ENCODE measurements at regions not wholly inside any gene's neighbourhood (a gene's known extent, or its start where the extent isn't known, plus 50 kb on each side); places are given as distances from the start of the nearest gene placed in this dataset.

DNA sequence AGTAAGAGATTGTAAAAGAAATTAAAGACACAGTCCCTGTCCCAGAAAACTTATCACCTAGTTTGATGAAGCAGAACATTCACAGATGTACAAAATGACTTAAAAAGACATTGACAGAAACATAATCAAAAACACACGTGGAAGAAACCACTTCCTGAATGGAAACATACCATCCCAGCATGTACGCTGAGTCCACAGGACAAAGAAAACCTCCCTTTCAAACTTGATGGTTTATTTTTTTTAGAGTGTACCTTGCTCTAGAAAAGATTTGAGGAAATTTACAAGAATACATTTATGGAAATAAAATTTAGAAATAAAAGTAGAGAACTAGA, 140.9 kb downstream of the PMP22 start:
- no peaks in the 10 kb centered on the region for H3K9me3 Mint-ChIP-seq
- H3K27ac Mint-ChIP-seq = no peak overlapping the region
- ATAC-seq (replicated peaks) = no peak
- no peaks in the 10 kb centered on the region for H3K36me3 Mint-ChIP-seq (ENCODE audit: low read depth)
- H3K4me3 Mint-ChIP-seq = no peak overlapping the region
- H3K4me1 Mint-ChIP-seq = no peaks in the 10 kb centered on the region
- H3K27me3 Mint-ChIP-seq = peaks cover 30% of the 10 kb centered on the region

DNA sequence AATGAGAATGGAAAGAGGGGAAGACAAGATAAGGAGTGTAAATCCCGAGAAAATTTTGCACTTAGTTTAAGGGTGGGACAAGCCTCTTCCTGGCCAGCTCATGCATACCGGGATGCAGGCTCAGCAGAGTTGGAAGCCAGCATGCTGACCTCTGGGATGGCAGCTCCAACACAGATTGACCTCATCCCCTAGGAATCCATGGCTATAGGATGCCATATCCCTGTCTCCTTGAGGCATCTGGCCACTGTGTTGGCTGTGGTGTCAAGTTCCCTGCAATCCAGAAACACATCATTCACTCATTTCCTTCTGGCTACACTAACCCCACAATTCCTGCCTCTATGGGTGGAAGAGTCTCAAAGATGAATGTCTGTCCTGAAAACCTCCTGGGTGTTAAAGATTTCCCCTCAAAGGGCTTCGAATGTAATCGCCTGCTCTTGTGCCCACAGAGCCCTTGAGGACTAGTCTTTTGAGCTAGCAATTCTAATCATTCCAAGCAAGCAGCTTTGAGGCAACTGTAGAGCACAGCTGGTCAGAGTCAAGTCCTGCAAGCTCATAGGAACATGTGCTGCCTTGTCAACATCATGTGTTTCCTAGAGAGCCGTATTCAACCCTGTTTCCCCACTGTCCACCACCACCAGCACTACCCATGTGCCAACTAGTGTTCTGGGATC, 141.4 kb downstream of the PMP22 start:
- ATAC-seq (replicated peaks) = no peak
- H3K4me1 Mint-ChIP-seq = no peaks in the 10 kb centered on the region
- no peak overlapping the region for H3K4me3 Mint-ChIP-seq
- H3K36me3 Mint-ChIP-seq (ENCODE audit: low read depth) = no peaks in the 10 kb centered on the region
- H3K9me3 Mint-ChIP-seq = no peaks in the 10 kb centered on the region
- no peak overlapping the region for H3K27ac Mint-ChIP-seq
- H3K27me3 Mint-ChIP-seq = peaks cover 33% of the 10 kb centered on the region

DNA sequence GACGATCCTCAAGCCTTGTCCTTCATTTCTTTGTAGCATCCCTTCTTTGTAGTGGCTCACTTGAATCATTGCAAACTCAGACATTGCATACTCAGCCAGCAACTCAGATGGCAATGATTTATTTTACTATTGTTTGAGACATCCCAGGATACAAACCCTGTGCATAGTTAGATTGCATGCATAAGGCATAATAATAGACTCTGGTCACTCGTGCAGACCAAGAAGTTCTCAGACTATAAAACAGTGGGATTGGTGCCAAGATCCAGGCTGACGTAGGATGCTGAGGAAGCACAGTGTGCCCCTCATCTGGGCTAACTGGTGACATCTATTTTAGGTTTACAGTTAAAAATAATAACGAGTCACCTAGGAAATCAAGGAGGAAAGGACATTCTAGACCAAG, 142.3 kb downstream of the PMP22 start:
- H3K4me1 Mint-ChIP-seq = no peaks in the 10 kb centered on the region
- H3K4me3 Mint-ChIP-seq = no peak overlapping the region
- no peaks in the 10 kb centered on the region for H3K9me3 Mint-ChIP-seq
- no peak overlapping the region for H3K27ac Mint-ChIP-seq
- peaks cover 38% of the 10 kb centered on the region for H3K27me3 Mint-ChIP-seq
- H3K36me3 Mint-ChIP-seq (ENCODE audit: low read depth) = no peaks in the 10 kb centered on the region
- ATAC-seq (replicated peaks) = no peak

DNA sequence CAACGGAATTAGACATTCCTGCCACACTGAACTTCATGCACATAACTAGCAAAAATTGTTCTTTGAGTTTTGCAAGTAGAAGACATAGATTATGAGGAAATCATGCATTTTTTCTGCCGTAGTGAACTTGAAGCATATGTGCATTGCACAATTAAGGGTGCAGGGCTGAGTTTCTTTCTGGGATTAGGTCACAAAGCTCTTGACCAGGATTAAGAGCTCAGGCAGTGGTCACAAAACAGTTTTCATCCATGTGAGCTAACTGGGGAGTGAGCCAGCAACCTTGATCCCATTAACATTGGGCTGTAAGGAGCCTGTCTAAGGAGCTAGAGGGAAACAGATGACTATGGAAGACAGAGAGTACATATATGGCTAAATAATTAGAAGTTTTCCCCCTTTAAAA, 143.7 kb downstream of the PMP22 start:
- Mint-ChIP-seq H3K36me3 (ENCODE audit: low read depth) (no peaks in the 10 kb centered on the region), H3K27me3 (peaks cover 37% of the 10 kb centered on the region), H3K4me1 (no peaks in the 10 kb centered on the region), H3K27ac (no peak overlapping the region), H3K9me3 (no peaks in the 10 kb centered on the region), H3K4me3 (no peak overlapping the region)
- no peak for ATAC-seq (replicated peaks)

DNA sequence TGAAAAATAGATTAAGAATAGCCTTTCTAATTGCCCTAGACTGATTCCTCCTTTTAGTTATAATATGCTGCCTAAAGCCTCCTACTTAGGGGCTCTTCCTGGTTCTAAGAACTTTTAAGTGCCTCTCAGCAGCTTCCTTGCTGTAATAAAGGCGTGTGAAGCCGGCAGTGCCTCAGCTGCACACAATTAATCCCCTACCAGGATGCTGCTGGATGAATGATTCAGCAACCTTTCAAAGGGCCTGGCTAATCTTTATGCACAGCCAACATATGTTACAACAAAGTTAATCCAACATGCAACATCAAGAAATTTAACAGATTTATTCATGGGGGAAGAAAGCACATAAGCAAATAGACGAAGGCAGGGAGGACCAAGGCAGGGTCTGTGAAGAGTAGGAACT, 145.2 kb downstream of the PMP22 start:
- no peak overlapping the region for H3K4me3 Mint-ChIP-seq
- peaks cover 5% of the 10 kb centered on the region for H3K9me3 Mint-ChIP-seq
- H3K27me3 Mint-ChIP-seq = peaks cover 30% of the 10 kb centered on the region
- H3K36me3 Mint-ChIP-seq (ENCODE audit: low read depth) = no peaks in the 10 kb centered on the region
- H3K4me1 Mint-ChIP-seq = no peaks in the 10 kb centered on the region
- H3K27ac Mint-ChIP-seq = no peak overlapping the region
- ATAC-seq (replicated peaks) = no peak

DNA sequence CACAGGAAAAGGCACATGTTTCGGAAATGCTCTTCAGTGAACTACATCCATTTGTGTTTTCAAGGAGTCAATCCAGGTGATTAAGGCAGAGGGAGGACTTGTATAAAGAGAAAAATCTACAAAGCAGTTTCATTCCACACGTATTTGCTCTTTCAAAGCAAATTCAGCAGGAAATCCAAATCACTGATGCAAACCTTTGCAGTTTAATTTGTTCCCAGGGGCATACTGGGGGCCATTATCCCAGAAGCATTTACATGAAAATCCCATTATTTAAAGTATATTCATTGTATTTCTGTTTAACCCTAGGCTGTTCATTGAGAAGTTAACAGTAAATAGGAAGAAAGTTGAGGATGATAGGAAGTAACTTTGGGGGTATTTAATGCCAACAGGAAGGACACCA, 147.9 kb downstream of the PMP22 start:
- H3K27me3 Mint-ChIP-seq = peaks cover 17% of the 10 kb centered on the region
- no peaks in the 10 kb centered on the region for H3K4me1 Mint-ChIP-seq
- no peaks in the 10 kb centered on the region for H3K36me3 Mint-ChIP-seq (ENCODE audit: low read depth)
- no peak overlapping the region for H3K4me3 Mint-ChIP-seq
- H3K9me3 Mint-ChIP-seq = peaks cover 5% of the 10 kb centered on the region
- no peak for ATAC-seq (replicated peaks)
- H3K27ac Mint-ChIP-seq = no peak overlapping the region

DNA sequence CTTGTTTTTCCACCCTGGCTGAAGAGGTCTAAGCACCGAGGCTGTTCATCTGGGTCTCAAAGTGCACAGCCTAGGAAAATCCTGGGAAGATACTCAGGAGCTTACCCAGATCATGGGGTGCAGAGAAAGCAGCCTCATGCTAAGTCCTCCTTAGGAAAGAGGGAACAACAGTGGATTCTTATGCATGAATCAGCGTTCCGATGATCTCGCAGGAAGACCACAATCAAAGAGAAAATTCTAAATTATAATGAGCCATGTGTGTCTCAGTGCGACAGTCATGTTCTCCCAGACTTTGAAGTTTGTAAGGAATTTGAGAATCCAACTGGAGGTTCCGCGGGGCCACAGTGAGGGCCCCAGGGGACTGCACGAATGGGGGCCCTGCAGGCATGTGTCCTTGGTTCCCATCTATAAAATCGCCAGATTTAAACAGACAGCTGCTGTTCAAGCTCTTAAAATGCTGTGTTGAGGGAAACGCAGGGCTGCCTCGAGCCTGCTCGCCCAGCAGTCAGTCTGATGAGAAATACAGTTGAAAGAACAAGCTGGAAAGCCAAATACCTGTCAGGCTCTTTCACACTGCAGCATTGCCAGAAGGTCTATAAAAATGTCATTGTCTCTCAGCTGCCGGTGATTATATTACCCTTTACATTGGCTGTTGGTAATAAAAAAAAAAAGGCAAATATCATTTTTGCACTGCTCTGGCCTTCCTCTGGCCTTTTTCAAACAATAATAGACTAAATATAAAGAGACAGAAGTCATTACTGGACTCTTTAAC, 152.1 kb downstream of the PMP22 start:
- no peaks in the 10 kb centered on the region for H3K4me1 Mint-ChIP-seq
- H3K27me3 Mint-ChIP-seq = peaks cover under 1% of the 10 kb centered on the region
- no peak overlapping the region for H3K4me3 Mint-ChIP-seq
- no peak overlapping the region for H3K27ac Mint-ChIP-seq
- H3K36me3 Mint-ChIP-seq (ENCODE audit: low read depth) = no peaks in the 10 kb centered on the region
- ATAC-seq (replicated peaks) = no peak
- H3K9me3 Mint-ChIP-seq = peaks cover 5% of the 10 kb centered on the region

DNA sequence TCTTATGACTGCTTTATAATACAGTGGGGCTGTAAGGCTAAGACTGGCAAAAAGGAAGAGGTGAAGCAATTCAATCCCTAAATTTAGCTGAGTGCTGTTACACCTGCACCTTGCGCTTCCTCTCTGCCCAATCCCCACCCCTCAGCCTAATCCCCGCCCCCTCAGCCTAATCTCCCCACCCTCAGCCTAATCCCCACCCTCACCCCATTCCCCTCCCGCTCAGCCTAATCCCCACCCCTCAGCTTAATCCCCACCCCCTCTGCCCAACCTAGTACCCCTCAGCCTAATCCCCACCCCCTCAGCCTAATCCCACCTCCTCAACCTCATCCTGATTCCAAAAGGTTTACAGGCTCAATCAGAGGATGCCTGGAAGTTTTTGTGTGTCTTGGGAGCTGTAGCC, 155.5 kb downstream of the PMP22 start:
- no peak overlapping the region for H3K27ac Mint-ChIP-seq
- H3K4me3 Mint-ChIP-seq = no peak overlapping the region
- no peaks in the 10 kb centered on the region for H3K4me1 Mint-ChIP-seq
- no peak for ATAC-seq (replicated peaks)
- H3K27me3 Mint-ChIP-seq = peaks cover 3% of the 10 kb centered on the region
- no peaks in the 10 kb centered on the region for H3K9me3 Mint-ChIP-seq
- H3K36me3 Mint-ChIP-seq (ENCODE audit: low read depth) = no peaks in the 10 kb centered on the region

DNA sequence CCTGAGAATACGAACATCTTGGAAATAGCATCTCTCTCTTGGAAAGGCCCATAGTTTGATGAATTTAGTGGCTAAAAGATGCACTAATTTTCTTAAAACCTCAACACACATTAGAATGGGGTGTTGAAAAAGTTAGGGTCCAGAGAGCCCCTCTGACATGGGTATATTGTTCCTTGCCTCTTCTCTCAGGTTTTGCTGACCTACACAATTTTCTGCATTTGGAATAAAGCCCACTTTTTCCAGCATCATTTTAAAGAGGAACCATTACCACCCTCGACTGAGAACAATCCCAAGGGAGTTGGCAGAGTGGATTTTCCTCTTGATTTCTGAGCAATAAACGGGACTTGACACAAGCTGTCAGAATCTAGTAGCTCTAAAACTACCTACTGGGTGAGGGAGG, 156.1 kb downstream of the PMP22 start:
- no peak overlapping the region for H3K4me3 Mint-ChIP-seq
- H3K4me1 Mint-ChIP-seq = no peaks in the 10 kb centered on the region
- no peaks in the 10 kb centered on the region for H3K9me3 Mint-ChIP-seq
- no peaks in the 10 kb centered on the region for H3K36me3 Mint-ChIP-seq (ENCODE audit: low read depth)
- peaks cover 3% of the 10 kb centered on the region for H3K27me3 Mint-ChIP-seq
- no peak overlapping the region for H3K27ac Mint-ChIP-seq
- ATAC-seq (replicated peaks) = no peak

DNA sequence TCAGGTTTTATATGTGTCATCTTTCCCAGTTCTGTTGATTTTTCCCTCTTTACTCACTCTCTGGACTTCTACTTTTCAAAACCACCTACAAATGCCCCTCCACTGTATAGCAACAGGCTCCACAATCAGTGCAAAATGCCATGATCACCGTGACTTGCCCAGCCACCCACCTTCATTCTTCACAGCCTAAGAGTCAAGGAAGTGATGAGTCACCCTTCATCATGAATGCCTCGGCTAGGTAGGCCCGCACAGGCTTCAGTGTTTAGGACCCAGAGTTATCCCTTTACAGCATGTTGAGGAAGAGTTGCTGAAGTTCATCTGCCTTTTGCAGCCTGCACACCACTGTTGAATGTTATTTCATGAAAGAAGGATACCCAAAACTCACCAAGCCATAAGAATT, 158.6 kb downstream of the PMP22 start:
- Mint-ChIP-seq H3K36me3 (ENCODE audit: low read depth) (no peaks in the 10 kb centered on the region), H3K9me3 (no peaks in the 10 kb centered on the region), H3K27ac (no peak overlapping the region), H3K4me1 (no peaks in the 10 kb centered on the region), H3K27me3 (peaks cover 3% of the 10 kb centered on the region), H3K4me3 (no peak overlapping the region)
- ATAC-seq (replicated peaks) = no peak

DNA sequence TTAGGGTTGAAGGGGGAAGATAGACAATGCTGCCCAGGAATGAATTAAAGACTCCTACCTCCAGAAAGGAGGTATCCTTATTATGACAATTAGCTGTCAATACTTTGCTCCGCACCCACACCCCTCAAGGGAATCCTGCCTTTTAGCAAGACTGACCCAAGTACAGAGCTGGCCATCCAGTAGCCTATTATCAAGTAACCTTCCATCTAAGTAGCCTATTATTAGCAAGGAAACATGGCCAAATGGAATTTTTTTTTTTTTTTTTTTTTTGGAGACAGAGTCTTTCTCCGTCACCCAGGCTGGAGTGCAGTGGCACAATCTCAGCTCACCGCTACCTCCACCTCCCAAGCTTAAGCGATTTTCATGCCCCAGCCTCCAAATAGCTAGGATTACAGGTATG, 161.3 kb downstream of the PMP22 start:
- H3K4me3 Mint-ChIP-seq = no peak overlapping the region
- ATAC-seq (replicated peaks) = no peak
- no peak overlapping the region for H3K27ac Mint-ChIP-seq
- H3K4me1 Mint-ChIP-seq = no peaks in the 10 kb centered on the region
- H3K27me3 Mint-ChIP-seq = peaks cover 9% of the 10 kb centered on the region
- H3K36me3 Mint-ChIP-seq (ENCODE audit: low read depth) = no peaks in the 10 kb centered on the region
- no peaks in the 10 kb centered on the region for H3K9me3 Mint-ChIP-seq

DNA sequence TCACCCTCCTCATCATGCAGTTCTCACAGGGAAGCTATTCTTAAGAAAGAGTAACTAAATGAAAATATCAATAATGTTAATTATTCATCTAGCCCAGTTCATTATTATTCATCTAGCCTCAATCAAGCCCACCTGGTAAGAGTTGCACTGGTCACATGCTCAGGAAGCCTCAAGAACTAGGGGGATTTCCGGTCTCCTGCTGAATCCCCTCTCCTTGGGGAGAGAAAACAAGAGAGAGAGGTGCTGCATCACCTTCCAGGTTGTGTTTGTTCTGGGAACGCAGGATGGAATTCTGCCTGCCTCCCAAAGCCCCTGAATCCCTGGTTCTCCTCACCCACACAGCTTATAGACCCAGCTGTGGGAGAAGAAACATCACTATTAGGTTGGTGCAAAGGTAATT, 164.0 kb downstream of the PMP22 start:
- no peaks in the 10 kb centered on the region for H3K9me3 Mint-ChIP-seq
- H3K36me3 Mint-ChIP-seq (ENCODE audit: low read depth) = no peaks in the 10 kb centered on the region
- no peak overlapping the region for H3K27ac Mint-ChIP-seq
- peaks cover 11% of the 10 kb centered on the region for H3K27me3 Mint-ChIP-seq
- no peak overlapping the region for H3K4me3 Mint-ChIP-seq
- H3K4me1 Mint-ChIP-seq = no peaks in the 10 kb centered on the region
- no peak for ATAC-seq (replicated peaks)

DNA sequence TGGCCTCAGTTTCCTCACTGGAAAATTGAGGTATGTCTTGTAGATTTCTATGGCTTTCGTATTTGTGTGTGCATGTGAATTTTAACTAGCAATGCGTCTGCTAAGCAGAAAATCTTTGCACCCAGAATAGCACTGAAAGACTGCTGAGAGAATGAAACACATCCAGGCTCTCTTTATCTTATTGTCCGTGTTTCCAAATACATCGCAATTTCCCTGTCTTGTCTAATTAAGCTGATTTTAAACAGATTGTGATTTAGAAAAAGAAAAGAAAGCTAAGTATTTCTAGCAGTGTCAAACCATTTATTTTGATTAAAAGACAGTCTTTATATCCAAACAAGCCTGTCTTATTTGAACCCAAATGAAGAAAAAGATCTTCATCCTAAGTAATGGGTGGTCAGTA, 168.6 kb downstream of the PMP22 start:
- ATAC-seq (replicated peaks) = no peak
- Mint-ChIP-seq H3K27me3 (peaks cover 21% of the 10 kb centered on the region), H3K9me3 (no peaks in the 10 kb centered on the region), H3K36me3 (ENCODE audit: low read depth) (no peaks in the 10 kb centered on the region), H3K27ac (no peak overlapping the region), H3K4me1 (no peaks in the 10 kb centered on the region), H3K4me3 (no peak overlapping the region)

DNA sequence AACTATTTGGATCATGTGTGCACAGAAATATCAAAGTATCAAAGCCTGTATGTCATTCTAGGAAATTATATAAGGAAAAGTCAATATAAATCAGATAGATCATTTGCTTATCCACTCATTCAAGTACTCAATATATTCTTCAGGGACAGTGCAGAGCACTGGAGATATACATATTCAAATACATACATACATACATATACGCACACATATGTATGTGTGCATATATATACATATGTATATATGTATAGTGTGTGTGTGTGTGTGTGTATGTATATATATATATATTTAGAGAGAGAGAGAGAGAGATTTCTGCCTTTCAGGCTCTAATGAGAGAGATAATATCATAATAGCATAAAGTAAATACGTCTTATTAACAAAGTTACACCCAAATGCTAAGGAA, 169.2 kb downstream of the PMP22 start:
- no peaks in the 10 kb centered on the region for H3K4me1 Mint-ChIP-seq
- H3K27me3 Mint-ChIP-seq = peaks cover 24% of the 10 kb centered on the region
- H3K9me3 Mint-ChIP-seq = no peaks in the 10 kb centered on the region
- no peak overlapping the region for H3K27ac Mint-ChIP-seq
- ATAC-seq (replicated peaks) = no peak
- no peak overlapping the region for H3K4me3 Mint-ChIP-seq
- no peaks in the 10 kb centered on the region for H3K36me3 Mint-ChIP-seq (ENCODE audit: low read depth)

DNA sequence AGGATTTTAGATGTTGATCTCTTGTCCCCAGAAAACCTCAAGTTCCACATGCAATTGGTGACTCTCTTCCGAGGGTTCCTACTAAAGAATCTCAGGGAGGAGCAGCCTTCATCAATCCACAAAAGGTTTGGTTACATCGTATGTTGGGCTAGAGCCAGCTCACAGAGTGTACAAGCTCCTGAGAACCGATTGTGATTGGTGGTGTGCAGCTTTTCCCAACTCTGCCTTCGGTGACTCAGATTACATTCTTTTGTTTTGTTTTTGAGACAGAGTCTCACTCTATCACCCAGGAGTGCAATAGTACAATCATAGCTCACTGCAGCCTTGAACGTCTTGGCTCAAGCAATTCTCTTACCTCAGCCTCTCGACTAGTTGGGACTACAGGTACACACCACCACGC, 172.4 kb downstream of the PMP22 start:
- H3K27me3 Mint-ChIP-seq = peaks cover 26% of the 10 kb centered on the region
- H3K4me1 Mint-ChIP-seq = no peaks in the 10 kb centered on the region
- H3K27ac Mint-ChIP-seq = no peak overlapping the region
- H3K36me3 Mint-ChIP-seq (ENCODE audit: low read depth) = no peaks in the 10 kb centered on the region
- no peak for ATAC-seq (replicated peaks)
- H3K4me3 Mint-ChIP-seq = no peak overlapping the region
- no peaks in the 10 kb centered on the region for H3K9me3 Mint-ChIP-seq
